ENCODE measurements at regions not wholly inside any gene's neighbourhood (a gene's known extent, or its start where the extent isn't known, plus 50 kb on each side); places are given as distances from the start of the nearest gene placed in this dataset.

GRCh38 chr7:156124356-156124755 lies 312.1 kb upstream of the SHH start:
- DNase-seq: no peak
- intact Hi-C loops (cut with DNase I; ENCODE audit: low total_unique reads): no loop called here
- H3K9me3 ChIP-seq: no peaks in the 10 kb centered on the region
- H3K36me3 ChIP-seq: no peaks in the 10 kb centered on the region
- no peaks in the 10 kb centered on the region for H3K4me1 ChIP-seq
- peaks cover 0 to 6% (median 0%) of the 10 kb centered on the region in 7 donors for H3K27me3 ChIP-seq (replicated peaks in 1 of 7)
- 81 to 86% (median 84%) methylated on average over 15 to 18 of the region's 18 CpGs for WGBS, 5 donors
- no peak overlapping the region for H3K27ac ChIP-seq
- TF ChIP-seq POLR2AphosphoS5 (IDR thresholded peaks at IDR 0.05) (no peak), CTCF (IDR thresholded peaks at IDR 0.05 in 8 of 11, conservative IDR thresholded peaks at IDR 0.05 in 3 of 11) (no peak), POLR2A (IDR thresholded peaks at IDR 0.05) (no peak)
- no peak overlapping the region for H3K4me3 ChIP-seq

DNA sequence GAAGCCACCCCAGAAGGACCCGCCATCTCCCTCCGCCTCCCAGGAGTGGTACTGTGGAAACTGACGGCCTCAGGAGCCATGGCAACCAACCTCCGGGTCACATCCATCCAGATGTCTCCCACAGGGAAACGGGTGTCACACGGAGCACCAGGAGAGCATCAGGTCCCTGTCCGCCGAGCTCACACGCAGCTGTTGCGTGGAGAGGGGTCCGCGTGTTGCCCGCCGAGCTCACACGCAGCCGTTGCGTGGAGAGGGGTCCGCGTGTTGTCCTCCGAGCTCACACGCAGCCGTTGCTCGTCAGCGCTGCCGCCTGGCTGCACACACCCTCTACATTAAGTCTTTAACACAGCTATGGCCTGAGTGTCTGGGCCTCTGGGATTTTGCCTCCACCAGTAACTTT lies 311.1 kb upstream of the SHH start:
- intact Hi-C loops (cut with DNase I; ENCODE audit: low total_unique reads): no loop called here
- H3K36me3 ChIP-seq: no peaks in the 10 kb centered on the region
- H3K4me3 ChIP-seq: no peak overlapping the region
- 92 to 95% (median 94%) methylated on average over 18 to 25 of the region's 25 CpGs for WGBS, 5 donors
- TF ChIP-seq CTCF (IDR thresholded peaks at IDR 0.05 in 8 of 11, conservative IDR thresholded peaks at IDR 0.05 in 3 of 11): no peak
- no peak for TF ChIP-seq POLR2AphosphoS5 (IDR thresholded peaks at IDR 0.05)
- TF ChIP-seq POLR2A (IDR thresholded peaks at IDR 0.05): no peak
- H3K27me3 ChIP-seq (replicated peaks in 1 of 7): peaks cover 0 to 6% (median 0%) of the 10 kb centered on the region in 7 donors
- H3K9me3 ChIP-seq: no peaks in the 10 kb centered on the region
- no peak overlapping the region for H3K27ac ChIP-seq
- no peaks in the 10 kb centered on the region for H3K4me1 ChIP-seq
- no peak for DNase-seq

- no peaks in the 10 kb centered on the region for H3K9me3 ChIP-seq
- no peak for DNase-seq
Observed at GRCh38 chr7:156122752-156123354, 310.6 kb upstream of the SHH start.

GRCh38 chr7:156121956-156122355 lies 309.7 kb upstream of the SHH start:
- Histone ChIP-seq H3K36me3 (no peaks in the 10 kb centered on the region), H3K27me3 (replicated peaks in 1 of 7) (peaks cover 0 to 6% (median 0%) of the 10 kb centered on the region in 7 donors), H3K4me1 (no peaks in the 10 kb centered on the region), H3K4me3 (no peak overlapping the region), H3K9me3 (no peaks in the 10 kb centered on the region), H3K27ac (no peak overlapping the region)
- no peak for DNase-seq
- intact Hi-C loops (cut with DNase I; ENCODE audit: low total_unique reads): no loop called here
- WGBS, 5 donors: 86 to 92% (median 88%) methylated on average over 17 of the region's 17 CpGs
- TF ChIP-seq POLR2AphosphoS5 (IDR thresholded peaks at IDR 0.05): no peak
- TF ChIP-seq CTCF (IDR thresholded peaks at IDR 0.05 in 8 of 11, conservative IDR thresholded peaks at IDR 0.05 in 3 of 11): no peak
- no peak for TF ChIP-seq POLR2A (IDR thresholded peaks at IDR 0.05)

More at GRCh38 chr7:156122752-156123354, 310.6 kb upstream of the SHH start:
- H3K36me3 ChIP-seq: no peaks in the 10 kb centered on the region
- intact Hi-C loops (cut with DNase I; ENCODE audit: low total_unique reads): no loop called here
- H3K27ac ChIP-seq: no peak overlapping the region
- no peak for TF ChIP-seq POLR2A (IDR thresholded peaks at IDR 0.05)
- no peaks in the 10 kb centered on the region for H3K4me1 ChIP-seq
- WGBS, 5 donors: 81 to 89% (median 88%) methylated on average over 21 to 23 of the region's 23 CpGs
- no peak overlapping the region for H3K4me3 ChIP-seq
- peaks cover 0 to 6% (median 0%) of the 10 kb centered on the region in 7 donors for H3K27me3 ChIP-seq (replicated peaks in 1 of 7)
